Activated CD8-positive, alpha-beta memory T cell treated with anti-CD3 and anti-CD28 coated beads, Interleukin-2, amount 50 U/mL, for 24 hours (primary cell): ENCODE measurements at regions not wholly inside any gene's neighbourhood (a gene's known extent, or its start where the extent isn't known, plus 50 kb on each side); places are given as distances from the start of the nearest gene placed in this dataset.
"Not testable (repeated sequence)": the region's sequence is repeated elsewhere in the genome, so short reads cannot be mapped to it uniquely, and the experiment has no call there.

Experiments
- DNase-seq: peaks from one replicate; pipeline ENCODE4 v3.0.0-alpha.2; 2020; ENCODE audit errors: extremely low read depth

DNA sequence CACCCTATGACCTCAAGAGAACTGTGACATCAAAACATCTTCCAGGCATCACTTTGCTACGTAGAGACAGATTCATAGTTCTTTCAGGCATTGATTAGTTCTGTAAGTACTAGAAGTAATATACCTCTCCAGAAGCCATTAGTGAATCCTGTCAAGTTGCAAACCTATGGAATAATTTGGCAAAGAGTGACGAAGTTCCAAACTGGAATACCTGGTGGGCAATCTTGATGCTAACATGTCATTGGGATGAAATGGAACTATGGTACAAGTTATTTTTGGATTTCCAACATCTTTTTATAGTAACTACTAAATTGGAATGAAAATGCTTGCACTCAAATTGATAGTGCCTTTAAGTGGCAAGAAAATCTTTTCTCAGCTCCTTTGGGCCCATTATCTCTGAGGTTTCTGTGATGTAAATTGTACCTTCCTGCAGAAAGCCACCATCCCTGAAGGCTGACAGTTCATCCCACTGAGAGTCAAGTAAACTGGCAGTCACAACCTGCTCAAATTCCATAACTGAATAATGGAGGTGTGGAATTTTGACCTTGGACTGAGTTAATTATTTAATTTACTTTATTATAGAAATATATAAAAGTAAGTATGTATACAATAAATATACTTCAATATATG, 435.5 kb downstream of the DTWD2 start:
- DNase-seq, result no peak

DNA sequence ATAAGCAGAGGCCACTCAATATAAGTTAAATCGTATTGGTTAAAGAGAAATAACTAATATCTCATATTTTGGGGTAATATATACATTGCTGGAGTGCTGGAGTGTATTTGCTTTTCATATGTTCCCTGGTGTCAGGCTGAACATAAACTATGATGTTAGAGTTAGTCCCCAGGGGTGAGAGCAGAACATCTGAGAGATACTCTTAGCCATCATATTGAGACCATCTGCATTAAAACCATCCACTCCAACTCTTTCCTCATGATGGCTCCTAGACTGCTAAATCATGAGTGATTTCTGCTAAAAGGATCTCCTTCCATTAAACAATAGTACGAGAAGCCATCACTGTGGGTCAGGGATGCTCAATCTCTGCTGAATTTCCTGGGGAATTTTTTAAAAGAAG, 436.2 kb downstream of the DTWD2 start:
- DNase-seq, result no peak

- DNase-seq, result no peak
Observed at GRCh38 chr5:118551716-118552115, 436.6 kb downstream of the DTWD2 start.

DNA sequence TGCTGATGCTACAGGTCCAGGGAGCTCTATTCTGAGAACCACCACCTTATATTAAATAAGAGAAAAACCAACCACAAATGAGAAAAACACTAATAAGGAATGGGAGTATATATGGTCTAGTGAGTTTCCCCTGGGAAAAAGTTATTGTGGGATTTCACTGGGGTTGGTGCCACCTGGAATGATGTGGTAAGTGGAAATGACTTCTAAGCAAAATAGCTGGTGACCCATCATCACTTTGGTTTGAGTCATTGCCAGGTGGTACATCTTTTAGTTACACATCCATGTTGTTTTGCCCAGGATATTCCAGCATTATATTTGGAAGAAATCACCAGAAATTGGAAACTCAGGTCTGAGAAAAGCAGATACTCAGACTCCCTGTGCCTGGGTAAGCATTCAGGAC, 437.3 kb downstream of the DTWD2 start:
- no peak for DNase-seq

DNA sequence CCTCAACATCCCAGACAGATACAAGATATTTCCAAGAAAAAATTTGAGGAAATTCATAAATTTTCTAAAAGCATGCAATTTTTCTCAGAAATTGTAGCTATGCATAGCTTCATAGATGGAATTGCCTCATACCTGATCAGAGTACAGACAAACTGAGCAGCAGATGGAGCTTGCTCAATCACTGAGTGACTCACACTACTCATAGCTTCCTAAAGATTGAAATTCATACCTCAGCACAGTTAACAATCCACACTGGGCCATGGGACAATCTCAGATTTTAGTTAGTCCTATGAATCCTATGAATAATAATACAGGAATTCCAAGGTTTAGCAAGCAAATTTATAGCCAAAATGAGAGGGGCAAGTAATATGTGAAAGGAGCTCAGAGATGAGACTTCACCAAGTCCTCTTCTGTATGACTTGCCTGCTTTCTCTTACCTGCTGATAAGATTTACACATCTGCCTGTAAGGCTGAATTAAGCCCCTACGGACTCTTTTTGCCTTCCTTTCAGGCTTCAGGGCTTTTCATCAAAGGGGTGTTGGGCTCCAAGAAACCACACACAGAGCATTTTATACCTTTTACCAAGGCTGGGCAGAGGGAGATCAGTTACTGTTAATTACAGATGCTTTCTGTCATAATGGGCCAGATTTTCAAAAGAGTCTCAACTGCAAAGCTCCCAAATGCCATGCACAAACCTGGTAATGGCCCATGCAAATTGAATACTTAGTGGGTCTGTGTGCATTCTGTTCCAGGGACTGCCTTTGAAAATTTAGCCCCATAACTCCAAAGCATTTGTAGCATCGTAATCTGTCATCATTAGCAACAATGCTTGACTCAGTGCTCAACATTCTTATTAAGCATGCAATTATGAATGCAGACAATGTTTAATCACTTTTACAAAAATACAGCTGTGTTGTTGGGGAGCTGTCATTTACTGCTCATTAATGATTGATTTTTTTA, 439.3 kb downstream of the DTWD2 start:
- DNase-seq, result no peak

DNA sequence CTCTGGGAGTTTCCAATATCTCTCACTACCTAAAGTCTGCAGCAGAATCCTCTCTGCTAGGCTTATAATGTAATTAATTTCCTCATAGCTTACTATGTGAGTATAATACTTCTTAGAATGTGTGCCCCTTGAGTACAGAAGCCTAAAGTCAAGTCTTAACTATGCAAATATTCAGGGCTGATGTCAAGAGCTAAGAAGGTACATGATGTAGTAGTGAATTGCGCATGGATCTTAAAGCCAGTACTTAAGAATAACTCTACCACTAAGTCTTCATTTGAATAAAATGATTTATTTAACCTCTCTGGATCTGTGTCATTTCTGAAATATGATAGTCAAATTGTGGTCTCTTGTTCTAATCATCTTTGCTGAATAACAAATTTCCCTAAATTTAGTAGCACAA, 442.9 kb downstream of the DTWD2 start:
- DNase-seq, result no peak

GRCh38 chr5:118544887-118545449, 443.4 kb downstream of the DTWD2 start:
- no peak for DNase-seq

- no peak for DNase-seq
Observed at GRCh38 chr5:118533923-118534322, 454.4 kb downstream of the DTWD2 start.

GRCh38 chr5:118533156-118533555, 455.2 kb downstream of the DTWD2 start:
- no peak for DNase-seq

GRCh38 chr5:118531276-118531675, 457.1 kb downstream of the DTWD2 start:
- no peak for DNase-seq

DNA sequence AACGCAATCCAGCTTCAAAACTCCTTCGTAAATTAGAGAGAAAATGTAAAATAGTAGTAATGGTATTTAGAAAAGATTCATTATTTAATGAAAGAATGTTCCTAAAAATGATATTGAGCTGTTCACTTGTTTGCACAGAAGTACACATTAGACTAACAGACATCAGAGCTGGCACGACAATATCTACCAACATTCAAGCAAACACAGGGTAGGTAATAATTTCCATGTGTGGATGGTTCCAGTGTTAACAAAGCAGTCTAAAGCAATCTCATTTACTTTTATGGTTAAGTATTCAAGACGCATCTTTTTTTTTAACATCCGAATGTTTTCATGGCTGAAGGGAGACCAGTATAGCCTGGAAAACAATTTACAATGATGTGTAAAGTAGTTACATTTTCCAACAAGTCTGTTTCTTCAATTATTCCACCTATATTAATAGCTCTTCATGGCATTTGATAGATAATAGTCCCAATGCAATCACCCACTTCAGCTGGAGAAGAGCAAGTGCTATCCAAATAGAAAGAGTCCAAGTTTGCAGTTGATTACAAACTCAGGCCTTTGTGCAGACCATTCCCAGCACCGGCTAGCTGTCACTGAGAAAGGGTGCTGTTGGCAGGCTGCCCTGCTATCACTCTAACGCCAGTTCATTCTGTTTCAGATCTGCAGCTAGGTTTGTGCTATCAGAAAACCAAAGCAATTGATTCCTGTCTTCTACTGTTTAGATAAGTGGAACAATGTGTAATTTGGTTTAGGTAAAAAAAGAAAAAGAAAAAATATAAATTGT, 458.8 kb downstream of the DTWD2 start:
- DNase-seq, result no peak

DNA sequence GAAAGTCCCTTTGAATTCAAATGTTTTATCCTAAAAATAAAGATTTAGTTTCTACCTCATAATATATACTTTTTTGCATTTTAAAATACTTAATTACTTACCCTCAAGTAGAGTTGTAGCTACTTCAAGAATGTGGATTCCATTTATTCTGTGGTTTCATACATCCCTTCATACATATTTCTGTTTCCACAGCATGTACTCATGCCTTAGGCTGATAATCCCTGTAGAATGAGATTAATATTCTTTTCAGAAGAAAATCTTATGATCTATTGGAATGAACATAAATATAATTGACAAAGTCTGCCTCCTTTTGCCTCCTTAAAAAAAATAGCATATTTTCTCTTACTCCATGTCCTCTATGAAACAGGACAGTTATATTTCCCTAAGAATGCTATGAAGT, 465.7 kb downstream of the DTWD2 start:
- no peak for DNase-seq

DNA sequence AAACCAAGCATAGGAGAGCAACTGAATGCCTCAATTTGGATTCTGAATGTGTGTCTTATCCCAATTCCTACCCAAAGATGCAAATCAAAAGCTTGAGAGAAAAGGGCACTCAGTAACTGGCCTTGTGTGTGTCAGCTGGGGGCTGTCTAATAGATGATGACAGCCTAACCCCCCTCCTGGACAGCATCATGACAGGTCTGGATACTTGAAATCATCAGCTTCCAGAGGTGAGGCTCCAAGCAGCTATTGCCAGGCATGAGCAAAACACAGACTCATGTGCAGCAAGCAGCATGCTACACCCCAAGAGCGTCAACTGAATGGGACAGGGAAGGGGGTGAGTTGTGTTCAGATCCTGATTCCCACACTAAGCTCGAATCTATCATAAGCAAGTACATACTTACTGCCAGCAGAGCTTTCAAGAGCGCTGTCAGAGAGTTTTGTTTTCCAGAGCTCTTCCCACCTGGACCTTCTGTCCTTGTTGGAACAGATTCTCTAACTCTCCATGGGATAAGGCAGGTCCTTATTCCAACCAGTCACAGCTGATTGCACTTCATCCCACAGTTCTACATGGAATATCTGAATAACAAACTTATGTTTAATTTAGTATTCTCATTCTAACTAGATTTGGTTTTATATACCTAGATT, 467.5 kb downstream of the DTWD2 start:
- DNase-seq, result no peak

DNA sequence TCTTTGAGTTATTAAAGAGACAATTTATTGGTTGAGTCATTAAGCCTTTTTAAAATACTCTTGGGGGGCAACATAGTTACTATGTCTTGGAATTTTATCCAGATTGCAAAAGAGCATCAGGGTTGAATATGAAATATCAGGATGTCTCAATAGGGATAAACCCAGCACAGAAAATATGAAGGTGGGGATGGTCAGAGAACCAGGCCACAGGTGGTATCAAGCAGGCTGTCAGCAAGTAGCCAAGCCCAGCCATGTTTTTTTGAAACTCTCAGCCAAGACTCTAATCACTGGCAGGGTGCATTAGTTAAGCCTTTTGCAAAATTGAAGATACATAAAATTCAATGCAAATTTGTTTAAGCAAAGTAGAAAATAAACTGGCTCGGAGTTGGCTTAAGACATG, 468.9 kb downstream of the DTWD2 start:
- DNase-seq, result no peak

- DNase-seq, result no peak
Observed at GRCh38 chr5:118518720-118519119, 469.6 kb downstream of the DTWD2 start.

- DNase-seq, result no peak
Observed at GRCh38 chr5:118511846-118512245, 476.5 kb downstream of the DTWD2 start.

DNA sequence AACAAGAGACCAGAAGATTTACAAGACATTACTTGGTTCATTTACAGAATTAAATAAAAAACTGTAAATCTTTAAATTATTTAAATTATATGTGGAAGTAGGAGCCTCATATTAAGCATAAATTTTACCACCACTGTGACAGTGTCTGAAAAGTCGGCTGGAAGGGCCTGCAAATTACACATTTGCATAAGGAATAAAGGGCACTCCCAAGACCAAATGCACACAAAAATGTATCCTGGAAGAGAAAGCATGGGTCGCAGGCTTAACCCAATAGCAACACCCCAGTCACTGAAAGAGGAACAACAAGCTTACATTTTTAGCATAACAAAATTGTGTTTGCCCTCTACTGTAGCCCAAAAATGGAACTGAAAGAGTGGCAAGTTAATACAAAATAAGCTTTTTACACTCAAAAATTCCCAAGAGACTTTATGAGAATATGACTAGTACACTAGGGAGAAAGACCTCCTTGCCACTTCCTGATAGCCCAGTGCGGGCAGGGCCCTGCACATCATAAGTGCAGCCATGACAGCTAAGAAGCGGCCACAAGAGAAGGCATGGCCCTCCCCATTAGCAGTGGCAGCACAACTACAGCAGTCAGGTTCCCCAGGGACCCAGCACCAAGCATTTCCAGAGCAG, 482.0 kb downstream of the DTWD2 start:
- no peak for DNase-seq

GRCh38 chr5:118502232-118502631, 486.1 kb downstream of the DTWD2 start:
- DNase-seq, result not testable (repeated sequence)

DNA sequence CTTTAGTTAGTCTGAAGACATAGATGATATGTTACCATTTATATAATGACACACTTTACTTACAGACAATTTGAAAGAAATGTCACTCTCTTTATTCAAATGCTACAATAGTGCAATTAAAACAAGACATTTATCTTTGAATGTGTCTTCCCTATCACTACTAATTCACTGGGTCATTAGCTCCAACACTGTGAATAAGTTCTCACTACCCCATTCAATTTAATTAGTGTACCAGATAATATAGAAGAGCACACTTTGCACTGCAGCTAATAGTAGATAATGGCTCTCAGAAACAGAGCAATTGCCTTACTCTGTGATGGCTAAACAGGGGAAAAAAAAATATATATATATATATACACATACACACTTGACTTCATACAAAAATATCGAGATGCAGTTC, 497.0 kb downstream of the DTWD2 start:
- no peak for DNase-seq

DNA sequence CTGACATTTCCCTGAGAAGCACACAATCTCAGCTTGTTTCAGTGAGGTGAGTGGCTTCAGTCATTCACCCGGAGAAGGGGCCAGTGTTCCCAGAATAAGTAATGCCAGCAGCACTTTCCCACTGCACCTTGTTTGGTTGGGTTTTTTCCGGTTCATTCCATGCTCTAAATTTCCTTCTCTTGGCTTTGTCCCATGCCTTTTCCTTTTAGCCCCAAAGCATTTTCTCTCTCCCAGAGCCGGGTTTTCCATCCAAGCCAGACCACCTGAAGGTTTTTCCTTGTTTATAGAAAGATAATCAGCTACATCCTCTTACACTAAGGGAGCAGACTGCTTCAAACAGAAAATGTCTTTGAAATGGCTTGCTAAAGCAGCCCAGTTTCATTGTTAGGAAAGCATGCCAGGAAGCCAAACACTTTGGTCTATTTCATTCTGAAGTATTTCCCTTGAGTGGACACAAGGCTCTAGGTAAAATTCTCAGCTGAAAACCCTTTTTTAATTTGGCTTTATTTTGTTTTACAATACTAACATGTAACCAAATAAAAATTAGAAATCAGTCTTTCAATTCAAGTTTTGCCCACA, 501.6 kb downstream of the DTWD2 start:
- no peak for DNase-seq

DNA sequence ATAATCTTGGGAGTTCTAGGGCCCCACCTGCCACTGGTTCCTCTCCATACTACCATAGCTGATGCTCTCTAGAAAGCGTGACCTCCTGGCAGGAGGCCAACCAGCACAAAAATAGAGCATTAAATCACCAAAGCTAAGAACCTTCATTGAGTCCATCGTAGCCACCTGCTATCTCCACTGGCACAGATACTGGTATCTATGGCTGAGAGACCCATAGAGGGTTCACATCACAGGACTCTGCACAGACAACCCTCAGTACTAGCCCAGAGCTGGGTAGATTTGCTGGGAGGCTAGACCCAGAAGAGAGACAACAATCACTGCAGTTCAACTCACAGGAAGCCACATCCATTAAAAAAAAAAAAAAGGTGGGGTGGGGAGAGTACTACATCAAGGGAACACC, 509.1 kb downstream of the DTWD2 start:
- DNase-seq, result no peak
